GM10266 (cell line): ENCODE measurements at regions not wholly inside any gene's neighbourhood (a gene's known extent, or its start where the extent isn't known, plus 50 kb on each side); places are given as distances from the start of the nearest gene placed in this dataset.
"Not testable (repeated sequence)": the region's sequence is repeated elsewhere in the genome, so short reads cannot be mapped to it uniquely, and the experiment has no call there.

Source experiments
- DNase-seq: peaks from one replicate; pipeline ENCODE4 v3.0.0; 2012; ENCODE audit errors: extremely low spot score
- CTCF ChIP-seq: IDR thresholded peaks from 2 replicates; pipeline ENCODE4 v1.5.1; 2012; ENCODE audit warnings: mild to moderate bottlenecking, low read depth; ENCODE audit not compliant: control insufficient read depth, insufficient read depth; ENCODE audit errors: missing control alignments

GRCh38 chr3:198113206-198114053, 153.4 kb downstream of the LMLN start:
- no peak for DNase-seq
- TF ChIP-seq CTCF = no peak

- DNase-seq = not testable (repeated sequence)
Measured at GRCh38 chr3:198114516-198114915, 154.5 kb downstream of the LMLN start.

- not testable (repeated sequence) for DNase-seq
Measured at GRCh38 chr3:198122184-198122583, 162.2 kb downstream of the LMLN start.

GRCh38 chr3:198137038-198137835, 177.2 kb downstream of the LMLN start:
- DNase-seq = not testable (repeated sequence)

GRCh38 chr3:198138205-198138604, 178.2 kb downstream of the LMLN start:
- DNase-seq = not testable (repeated sequence)

GRCh38 chr3:198139037-198139436, 179.0 kb downstream of the LMLN start:
- DNase-seq = not testable (repeated sequence)

GRCh38 chr3:198139513-198140167, 179.6 kb downstream of the LMLN start:
- not testable (repeated sequence) for DNase-seq

- DNase-seq = not testable (repeated sequence)
Measured at GRCh38 chr3:198143300-198144137, 183.5 kb downstream of the LMLN start.

- not testable (repeated sequence) for DNase-seq
Measured at GRCh38 chr3:198145231-198145784, 185.3 kb downstream of the LMLN start.

- DNase-seq = not testable (repeated sequence)
Measured at GRCh38 chr3:198146070-198146469, 186.1 kb downstream of the LMLN start.

- DNase-seq = not testable (repeated sequence)
Measured at GRCh38 chr3:198146559-198147164, 186.6 kb downstream of the LMLN start.

GRCh38 chr3:198147213-198147612, 187.2 kb downstream of the LMLN start:
- DNase-seq = not testable (repeated sequence)

GRCh38 chr3:198147993-198148392, 188.0 kb downstream of the LMLN start:
- DNase-seq = not testable (repeated sequence)

- DNase-seq = not testable (repeated sequence)
Measured at GRCh38 chr3:198149904-198150303, 189.9 kb downstream of the LMLN start.

- not testable (repeated sequence) for DNase-seq
Measured at GRCh38 chr3:198151867-198152266, 191.8 kb downstream of the LMLN start.

- DNase-seq = not testable (repeated sequence)
Measured at GRCh38 chr3:198155771-198156170, 195.8 kb downstream of the LMLN start.

- DNase-seq = not testable (repeated sequence)
Measured at GRCh38 chr3:198157231-198157868, 197.3 kb downstream of the LMLN start.

- not testable (repeated sequence) for DNase-seq
Measured at GRCh38 chr3:198158007-198158406, 198.0 kb downstream of the LMLN start.
